ENCODE measurements at regions not wholly inside any gene's neighbourhood (a gene's known extent, or its start where the extent isn't known, plus 50 kb on each side); places are given as distances from the start of the nearest gene placed in this dataset.

GRCh38 chr4:187499956-187500355 lies 495.6 kb upstream of the ZFP42 start:
- CTCF ChIA-PET = no interaction called here
- Histone ChIP-seq H3K4me1 (ENCODE audit: control insufficient read depth, insufficient read depth, low read length) (no peaks in the 10 kb centered on the region), H3K36me3 (ENCODE audit: control insufficient read depth in 2 of 2, insufficient read depth in 1 of 2, low read length in 2 of 2) (no peaks in the 10 kb centered on the region), H3K9me3 (ENCODE audit: control insufficient read depth, insufficient read depth, low read depth, low read length) (no peaks in the 10 kb centered on the region), H3K27ac (ENCODE audit: extremely low read depth, low read depth, low read length) (no peak overlapping the region), H3K4me3 (ENCODE audit: low read depth, low read length) (no peak overlapping the region)
- no peak for TF ChIP-seq ZNF544 (tag by site-specific recombination; IDR thresholded peaks at IDR 0.05)
- no peak for TF ChIP-seq ZNF426 (tag by site-specific recombination; IDR thresholded peaks at IDR 0.05)
- TF ChIP-seq, protein P1, sequence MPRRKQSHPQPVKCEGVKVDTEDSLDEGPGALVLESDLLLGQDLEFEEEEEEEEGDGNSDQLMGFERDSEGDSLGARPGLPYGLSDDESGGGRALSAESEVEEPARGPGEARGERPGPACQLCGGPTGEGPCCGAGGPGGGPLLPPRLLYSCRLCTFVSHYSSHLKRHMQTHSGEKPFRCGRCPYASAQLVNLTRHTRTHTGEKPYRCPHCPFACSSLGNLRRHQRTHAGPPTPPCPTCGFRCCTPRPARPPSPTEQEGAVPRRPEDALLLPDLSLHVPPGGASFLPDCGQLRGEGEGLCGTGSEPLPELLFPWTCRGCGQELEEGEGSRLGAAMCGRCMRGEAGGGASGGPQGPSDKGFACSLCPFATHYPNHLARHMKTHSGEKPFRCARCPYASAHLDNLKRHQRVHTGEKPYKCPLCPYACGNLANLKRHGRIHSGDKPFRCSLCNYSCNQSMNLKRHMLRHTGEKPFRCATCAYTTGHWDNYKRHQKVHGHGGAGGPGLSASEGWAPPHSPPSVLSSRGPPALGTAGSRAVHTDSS (tag by site-specific recombination; IDR thresholded peaks at IDR 0.05) = no peak
- no peak for TF ChIP-seq KLF16 (tag by site-specific recombination; IDR thresholded peaks at IDR 0.05)
- TF ChIP-seq ZNF701 (tag by site-specific recombination; IDR thresholded peaks at IDR 0.05) = no peak
- no peak for TF ChIP-seq ZNF354C (tag by site-specific recombination; IDR thresholded peaks at IDR 0.05; ENCODE audit: borderline replicate concordance, low read depth)
- TF ChIP-seq ZNF585B (tag by site-specific recombination; IDR thresholded peaks at IDR 0.05) = no peak
- TF ChIP-seq, protein P2, sequence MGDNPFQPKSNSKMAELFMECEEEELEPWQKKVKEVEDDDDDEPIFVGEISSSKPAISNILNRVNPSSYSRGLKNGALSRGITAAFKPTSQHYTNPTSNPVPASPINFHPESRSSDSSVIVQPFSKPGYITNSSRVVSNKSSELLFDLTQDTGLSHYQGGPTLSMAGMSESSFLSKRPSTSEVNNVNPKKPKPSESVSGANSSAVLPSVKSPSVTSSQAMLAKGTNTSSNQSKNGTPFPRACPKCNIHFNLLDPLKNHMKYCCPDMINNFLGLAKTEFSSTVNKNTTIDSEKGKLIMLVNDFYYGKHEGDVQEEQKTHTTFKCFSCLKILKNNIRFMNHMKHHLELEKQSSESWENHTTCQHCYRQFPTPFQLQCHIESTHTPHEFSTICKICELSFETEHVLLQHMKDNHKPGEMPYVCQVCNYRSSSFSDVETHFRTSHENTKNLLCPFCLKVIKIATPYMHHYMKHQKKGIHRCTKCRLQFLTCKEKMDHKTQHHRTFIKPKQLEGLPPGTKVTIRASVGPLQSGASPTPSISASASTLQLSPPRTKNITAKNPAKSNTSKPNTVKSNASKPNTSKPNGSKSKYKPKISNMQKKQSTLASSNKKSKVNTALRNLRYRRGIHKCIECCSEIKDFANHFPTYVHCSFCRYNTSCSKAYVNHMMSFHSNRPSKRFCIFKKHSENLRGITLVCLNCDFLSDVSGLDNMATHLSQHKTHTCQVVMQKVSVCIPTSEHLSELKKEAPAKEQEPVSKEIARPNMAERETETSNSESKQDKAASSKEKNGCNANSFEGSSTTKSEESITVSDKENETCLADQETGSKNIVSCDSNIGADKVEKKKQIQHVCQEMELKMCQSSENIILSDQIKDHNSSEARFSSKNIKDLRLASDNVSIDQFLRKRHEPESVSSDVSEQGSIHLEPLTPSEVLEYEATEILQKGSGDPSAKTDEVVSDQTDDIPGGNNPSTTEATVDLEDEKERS (tag by site-specific recombination; IDR thresholded peaks at IDR 0.05) = no peak
- no peak for TF ChIP-seq ZFP69B (tag by site-specific recombination; IDR thresholded peaks at IDR 0.05)
- TF ChIP-seq ZNF133 (tag by site-specific recombination; IDR thresholded peaks at IDR 0.05) = no peak
- TF ChIP-seq OSR2 (tag by site-specific recombination; IDR thresholded peaks at IDR 0.05) = no peak
- TF ChIP-seq, protein P3, sequence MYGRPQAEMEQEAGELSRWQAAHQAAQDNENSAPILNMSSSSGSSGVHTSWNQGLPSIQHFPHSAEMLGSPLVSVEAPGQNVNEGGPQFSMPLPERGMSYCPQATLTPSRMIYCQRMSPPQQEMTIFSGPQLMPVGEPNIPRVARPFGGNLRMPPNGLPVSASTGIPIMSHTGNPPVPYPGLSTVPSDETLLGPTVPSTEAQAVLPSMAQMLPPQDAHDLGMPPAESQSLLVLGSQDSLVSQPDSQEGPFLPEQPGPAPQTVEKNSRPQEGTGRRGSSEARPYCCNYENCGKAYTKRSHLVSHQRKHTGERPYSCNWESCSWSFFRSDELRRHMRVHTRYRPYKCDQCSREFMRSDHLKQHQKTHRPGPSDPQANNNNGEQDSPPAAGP (tag by site-specific recombination; IDR thresholded peaks at IDR 0.05) = no peak
- TF ChIP-seq ZNF16 (tag by site-specific recombination; IDR thresholded peaks at IDR 0.05; ENCODE audit: low read depth) = no peak
- no peak for TF ChIP-seq ZNF292 (tag by site-specific recombination; IDR thresholded peaks at IDR 0.05; ENCODE audit: borderline replicate concordance, low read depth)
- no peak for TF ChIP-seq IKZF3 (tag by site-specific recombination; IDR thresholded peaks at IDR 0.05)
- TF ChIP-seq ZNF184 (tag by site-specific recombination; IDR thresholded peaks at IDR 0.05) = no peak
- POLR2A ChIA-PET = no interaction called here

DNA sequence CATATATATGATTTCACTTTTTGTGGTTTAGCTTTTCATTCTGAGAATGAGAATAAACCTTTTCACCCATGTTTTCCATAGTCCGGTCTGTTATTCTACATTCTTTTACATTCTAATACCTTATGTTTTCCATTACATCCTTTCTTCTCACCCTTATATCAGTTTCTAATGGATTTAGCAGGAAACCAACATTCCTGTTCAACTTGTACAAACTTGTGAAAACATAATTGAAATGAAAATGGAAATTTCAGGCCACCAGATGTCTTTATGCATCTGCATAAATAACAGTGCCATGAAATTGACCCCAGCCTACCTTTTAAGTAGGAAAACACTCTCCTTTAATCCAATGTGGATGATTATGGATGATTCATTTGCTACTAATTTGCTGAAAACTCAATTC lies 494.8 kb upstream of the ZFP42 start:
- no peaks in the 10 kb centered on the region for H3K9me3 ChIP-seq (ENCODE audit: control insufficient read depth, insufficient read depth, low read depth, low read length)
- no peak overlapping the region for H3K4me3 ChIP-seq (ENCODE audit: low read depth, low read length)
- no peaks in the 10 kb centered on the region for H3K36me3 ChIP-seq (ENCODE audit: control insufficient read depth in 2 of 2, insufficient read depth in 1 of 2, low read length in 2 of 2)
- ChIA-PET CTCF (interaction anchor here (0.6 kb wide), 1 partner anchor 38 kb away, joined by 3 read pairs; no protein-coding TSS in a partner anchor), POLR2A (no interaction called here)
- TF ChIP-seq HOXC10 (CRISPR knock-in tag; IDR thresholded peaks at IDR 0.05) (no peak), ZNF544 (tag by site-specific recombination; IDR thresholded peaks at IDR 0.05) (no peak), ZNF555 (tag by site-specific recombination; conservative IDR thresholded peaks at IDR 0.05) (no peak), SP3 (tag by site-specific recombination; IDR thresholded peaks at IDR 0.05) (no peak), IKZF3 (tag by site-specific recombination; IDR thresholded peaks at IDR 0.05) (no peak), ZNF157 (tag by site-specific recombination; IDR thresholded peaks at IDR 0.05) (no peak), ZNF660 (tag by site-specific recombination; IDR thresholded peaks at IDR 0.05) (no peak), KLF16 (tag by site-specific recombination; IDR thresholded peaks at IDR 0.05) (no peak), FEZF1 (tag by site-specific recombination; IDR thresholded peaks at IDR 0.05) (no peak), ZNF561 (tag by site-specific recombination; IDR thresholded peaks at IDR 0.05; ENCODE audit: borderline replicate concordance) (no peak), SP2 (tag by site-specific recombination; IDR thresholded peaks at IDR 0.05) (no peak), ZNF629 (tag by site-specific recombination; IDR thresholded peaks at IDR 0.05) (no peak), ZNF426 (tag by site-specific recombination; IDR thresholded peaks at IDR 0.05) (no peak), ZNF664 (tag by site-specific recombination; IDR thresholded peaks at IDR 0.05) (no peak)
- H3K27ac ChIP-seq (ENCODE audit: extremely low read depth, low read depth, low read length) = no peak overlapping the region
- H3K4me1 ChIP-seq (ENCODE audit: control insufficient read depth, insufficient read depth, low read length) = no peaks in the 10 kb centered on the region

Measured in HEK293 (cell line).